Subcutaneous abdominal adipose tissue (tissue), 5 donors: ENCODE measurements at regions not wholly inside any gene's neighbourhood (a gene's known extent, or its start where the extent isn't known, plus 50 kb on each side); places are given as distances from the start of the nearest gene placed in this dataset.

Source experiments
- H3K27ac ChIP-seq: one replicate; pipeline ENCODE4 v1.7.0; 2013; ENCODE audit warnings: low read depth, mild to moderate bottlenecking, inconsistent platforms, low read length, moderate library complexity
- H3K27me3 ChIP-seq, 5 donors: one replicate each; pipeline ENCODE4 v1.7.0; 2013; ENCODE audit warnings: low read length in 5 of 5, inconsistent platforms in 1 of 5; ENCODE audit not compliant: control insufficient read depth in 5 of 5, insufficient read depth in 4 of 5
- H3K36me3 ChIP-seq, 5 donors: one replicate each; pipeline ENCODE4 v1.7.0; 2013; ENCODE audit warnings: low read length in 5 of 5; ENCODE audit not compliant: control insufficient read depth in 5 of 5, insufficient read depth in 5 of 5
- H3K4me1 ChIP-seq, 5 donors: one replicate each; pipeline ENCODE4 v1.7.0; 2013; ENCODE audit warnings: low read length in 5 of 5, mild to moderate bottlenecking in 3 of 5, moderate library complexity in 1 of 5; ENCODE audit not compliant: control insufficient read depth in 5 of 5, insufficient read depth in 5 of 5
- H3K4me3 ChIP-seq, 5 donors: one replicate each; pipeline ENCODE4 v1.7.0; 2013; ENCODE audit warnings: low read length in 5 of 5, low read depth in 1 of 5
- H3K9ac ChIP-seq, 5 donors: one replicate each; pipeline ENCODE4 v1.7.0; 2013; ENCODE audit warnings: low read length in 5 of 5, mild to moderate bottlenecking in 4 of 5, moderate library complexity in 3 of 5
- H3K9me3 ChIP-seq, 5 donors: one replicate each; pipeline ENCODE4 v1.7.0; 2013; ENCODE audit warnings: low read length in 5 of 5; ENCODE audit not compliant: control insufficient read depth in 5 of 5
- donor health status: healthy.
- donor health status: healthy.
- donor health status: healthy.
- donor health status: healthy.
- donor health status: healthy.

- no peaks in the 10 kb centered on the region for H3K36me3 ChIP-seq
- peaks cover 0 to 18% (median 10%) of the 10 kb centered on the region in 5 donors for H3K4me1 ChIP-seq
- H3K27me3 ChIP-seq = no peaks in the 10 kb centered on the region
- no peak overlapping the region for H3K27ac ChIP-seq
- H3K9me3 ChIP-seq = peaks cover 0 to 4% (median 0%) of the 10 kb centered on the region in 5 donors
- no peak overlapping the region for H3K4me3 ChIP-seq
- H3K9ac ChIP-seq = no peak overlapping the region
Measured at GRCh38 chr10:78785991-78786390, 282.8 kb upstream of the ZMIZ1 start.

GRCh38 chr10:78787125-78787524 is 281.6 kb upstream of the ZMIZ1 start:
- peaks cover 0 to 18% (median 10%) of the 10 kb centered on the region in 5 donors for H3K4me1 ChIP-seq
- no peaks in the 10 kb centered on the region for H3K36me3 ChIP-seq
- H3K9ac ChIP-seq = no peak overlapping the region
- no peak overlapping the region for H3K27ac ChIP-seq
- H3K27me3 ChIP-seq = no peaks in the 10 kb centered on the region
- H3K9me3 ChIP-seq = peaks cover 0 to 4% (median 0%) of the 10 kb centered on the region in 5 donors
- no peak overlapping the region for H3K4me3 ChIP-seq

GRCh38 chr10:78794736-78795455 is 273.9 kb upstream of the ZMIZ1 start:
- peaks cover 2 to 12% (median 10%) of the 10 kb centered on the region in 5 donors for H3K9me3 ChIP-seq
- peaks cover 0 to 5% (median 2%) of the 10 kb centered on the region in 5 donors for H3K4me1 ChIP-seq
- H3K4me3 ChIP-seq = no peak overlapping the region
- no peak overlapping the region for H3K27ac ChIP-seq
- peaks cover 0 to 6% (median 0%) of the 10 kb centered on the region in 5 donors for H3K27me3 ChIP-seq
- no peaks in the 10 kb centered on the region for H3K36me3 ChIP-seq
- H3K9ac ChIP-seq = no peak overlapping the region

- Histone ChIP-seq H3K4me1 (peaks cover 6 to 34% (median 18%) of the 10 kb centered on the region in 5 donors), H3K27me3 (peaks cover 0 to 11% (median 0%) of the 10 kb centered on the region in 5 donors), H3K4me3 (no peak overlapping the region), H3K9me3 (no peaks in the 10 kb centered on the region), H3K9ac (no peak overlapping the region), H3K36me3 (no peaks in the 10 kb centered on the region), H3K27ac (no peak overlapping the region)
Measured at GRCh38 chr10:78798976-78799730, 269.6 kb upstream of the ZMIZ1 start.

- Histone ChIP-seq H3K27me3 (peaks cover 0 to 11% (median 0%) of the 10 kb centered on the region in 5 donors), H3K9ac (no peak overlapping the region), H3K36me3 (no peaks in the 10 kb centered on the region), H3K9me3 (no peaks in the 10 kb centered on the region), H3K27ac (no peak overlapping the region), H3K4me1 (peaks cover 9 to 40% (median 26%) of the 10 kb centered on the region in 5 donors), H3K4me3 (no peak overlapping the region)
Measured at GRCh38 chr10:78800006-78800405, 268.8 kb upstream of the ZMIZ1 start.

- Histone ChIP-seq H3K4me3 (no peak overlapping the region), H3K4me1 (peaks cover 9 to 42% (median 33%) of the 10 kb centered on the region in 5 donors), H3K9me3 (no peaks in the 10 kb centered on the region), H3K36me3 (no peaks in the 10 kb centered on the region), H3K27ac (no peak overlapping the region), H3K9ac (no peak overlapping the region), H3K27me3 (peaks cover 0 to 11% (median 0%) of the 10 kb centered on the region in 5 donors)
Measured at GRCh38 chr10:78800535-78801320, 268.0 kb upstream of the ZMIZ1 start.

- H3K36me3 ChIP-seq = no peaks in the 10 kb centered on the region
- peaks cover 16 to 49% (median 42%) of the 10 kb centered on the region in 5 donors for H3K4me1 ChIP-seq
- peaks cover 0 to 11% (median 0%) of the 10 kb centered on the region in 5 donors for H3K27me3 ChIP-seq
- no peak overlapping the region for H3K4me3 ChIP-seq
- peak overlapping the region; percentile 37 for H3K27ac ChIP-seq
- no peak overlapping the region for H3K9ac ChIP-seq
- no peaks in the 10 kb centered on the region for H3K9me3 ChIP-seq
Measured at GRCh38 chr10:78802431-78802830, 266.3 kb upstream of the ZMIZ1 start.

- Histone ChIP-seq H3K4me1 (peaks cover 16 to 49% (median 45%) of the 10 kb centered on the region in 5 donors), H3K4me3 (no peak overlapping the region), H3K27me3 (peaks cover 0 to 11% (median 0%) of the 10 kb centered on the region in 5 donors), H3K9ac (no peak overlapping the region), H3K9me3 (no peaks in the 10 kb centered on the region), H3K36me3 (no peaks in the 10 kb centered on the region), H3K27ac (peak overlapping the region; percentile 37)
Measured at GRCh38 chr10:78802866-78803265, 265.9 kb upstream of the ZMIZ1 start.

GRCh38 chr10:78803710-78804109 is 265.1 kb upstream of the ZMIZ1 start:
- Histone ChIP-seq H3K4me1 (peaks cover 16 to 49% (median 45%) of the 10 kb centered on the region in 5 donors), H3K27me3 (peaks cover 0 to 11% (median 0%) of the 10 kb centered on the region in 5 donors), H3K9me3 (no peaks in the 10 kb centered on the region), H3K9ac (no peak overlapping the region), H3K36me3 (no peaks in the 10 kb centered on the region), H3K4me3 (no peak overlapping the region), H3K27ac (peak overlapping the region; percentile 21)
